NCI-H2107 treated with DMSO at 0.1 percent for 48 hours (cell line): ENCODE measurements at regions not wholly inside any gene's neighbourhood (a gene's known extent, or its start where the extent isn't known, plus 50 kb on each side); places are given as distances from the start of the nearest gene placed in this dataset.
A peak's percentile ranks its signal among the peaks of the same experiment; 100 is the strongest.
"Not testable (repeated sequence)": the region's sequence is repeated elsewhere in the genome, so short reads cannot be mapped to it uniquely, and the experiment has no call there.

Experiments used
- DNase-seq: peaks from one replicate; lab custom pipeline; 2025; ENCODE audit not compliant: unreplicated experiment; lab: John Stamatoyannopoulos, UW

DNA sequence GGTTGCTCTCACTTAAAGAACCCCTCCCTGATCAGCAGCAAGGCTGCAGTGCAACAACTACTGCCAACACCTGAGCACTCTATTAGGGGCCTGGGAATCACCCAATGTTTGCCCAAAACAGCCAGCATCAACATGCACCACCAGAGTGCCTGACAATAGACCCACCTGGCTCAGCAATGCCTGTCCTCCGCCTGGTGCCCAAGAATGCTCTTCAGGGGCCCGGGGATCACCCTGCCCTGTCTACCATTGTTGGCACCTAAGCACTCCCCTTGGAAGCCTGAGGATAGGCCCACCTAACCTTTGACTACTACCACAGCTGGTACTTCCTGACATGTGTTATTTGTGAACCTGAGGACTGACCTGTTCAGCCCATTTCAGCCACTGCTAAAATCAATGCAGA is 1363.1 kb upstream of the PRR20A start:
- DNase-seq = no peak

- DNase-seq = no peak
These were observed 1356.9 kb upstream of the PRR20A start for GRCh38 chr13:55783841-55784240.

DNA sequence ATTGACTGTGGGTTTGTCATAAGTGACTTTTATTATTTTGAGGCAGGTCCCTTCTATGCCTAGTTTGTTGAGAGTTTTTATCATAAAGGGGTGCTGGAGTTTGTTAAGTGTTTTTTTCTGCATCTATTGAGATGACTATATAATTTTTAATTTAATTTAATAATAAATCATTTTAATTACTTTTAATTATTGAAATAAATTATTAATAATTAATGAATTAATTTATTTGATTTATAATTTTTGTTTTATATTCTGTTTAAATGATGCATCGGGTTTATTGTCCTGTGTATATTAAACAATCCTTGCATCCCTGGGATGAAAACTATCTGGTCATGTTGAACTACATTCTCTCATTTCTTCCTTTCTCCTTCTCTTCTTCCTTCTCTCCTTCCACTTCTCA is 1352.2 kb upstream of the PRR20A start:
- no peak for DNase-seq

DNA sequence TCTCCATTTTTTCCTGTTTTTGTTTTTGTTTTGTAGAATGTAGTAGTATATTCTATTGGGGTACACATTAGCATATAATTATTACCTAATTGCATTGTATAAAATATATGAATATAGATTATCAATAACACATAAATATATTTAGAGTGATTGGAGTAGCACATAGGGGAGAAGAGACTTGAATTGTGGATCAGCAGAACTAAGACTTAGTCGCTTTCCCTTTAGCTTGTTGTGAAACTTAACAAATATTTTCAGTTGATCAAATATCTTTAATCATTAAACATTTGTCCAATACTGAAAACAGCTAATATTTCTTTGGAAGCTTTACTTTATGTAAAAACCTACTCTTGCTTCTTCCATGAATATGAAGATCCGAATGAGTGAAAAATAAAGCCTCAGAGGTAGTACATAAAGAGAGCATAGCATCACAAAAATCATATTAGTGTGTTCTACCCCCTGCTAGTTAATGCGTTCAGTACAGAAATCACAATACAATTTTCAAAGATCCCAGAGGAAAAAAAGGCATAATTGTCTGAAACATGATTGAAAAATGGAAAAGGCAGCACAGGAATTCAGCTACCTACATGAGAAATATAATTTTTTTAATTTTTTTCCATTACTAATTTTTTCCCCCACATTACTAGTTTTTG is 1348.0 kb upstream of the PRR20A start:
- no peak for DNase-seq

DNA sequence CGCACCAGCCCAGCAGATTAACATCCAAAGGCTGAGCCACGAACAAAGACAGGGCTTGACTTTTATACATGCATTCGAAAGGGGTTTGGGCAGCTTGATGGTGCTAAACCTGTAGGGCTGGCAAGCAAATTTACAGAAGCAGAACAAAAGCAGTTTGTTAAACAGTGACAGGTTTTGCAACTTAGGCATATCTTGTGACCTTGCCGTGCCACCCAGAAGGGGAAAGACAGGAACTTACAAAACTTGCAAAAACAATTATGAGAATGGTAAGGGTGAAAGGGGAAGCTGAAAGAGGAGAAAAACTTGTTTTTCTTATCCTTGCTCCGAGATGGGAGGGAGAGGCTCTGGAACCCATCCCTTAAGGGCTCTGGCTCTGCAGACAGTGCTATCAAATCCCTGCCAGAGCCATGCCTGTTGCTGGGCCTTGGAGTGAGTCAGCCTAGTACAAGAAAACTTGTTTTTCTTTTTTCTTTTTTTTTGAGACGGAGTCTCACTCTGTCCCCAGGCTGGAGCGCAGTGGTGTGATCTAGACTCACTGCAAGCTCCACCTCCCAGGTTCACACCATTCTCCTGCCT is 1325.2 kb upstream of the PRR20A start:
- DNase-seq = no peak

- no peak for DNase-seq
These were observed 1323.6 kb upstream of the PRR20A start for GRCh38 chr13:55816976-55817601.

GRCh38 chr13:55820817-55821216 is 1319.9 kb upstream of the PRR20A start:
- DNase-seq = no peak

GRCh38 chr13:55869648-55870047 is 1271.1 kb upstream of the PRR20A start:
- DNase-seq = peak; percentile 70

DNA sequence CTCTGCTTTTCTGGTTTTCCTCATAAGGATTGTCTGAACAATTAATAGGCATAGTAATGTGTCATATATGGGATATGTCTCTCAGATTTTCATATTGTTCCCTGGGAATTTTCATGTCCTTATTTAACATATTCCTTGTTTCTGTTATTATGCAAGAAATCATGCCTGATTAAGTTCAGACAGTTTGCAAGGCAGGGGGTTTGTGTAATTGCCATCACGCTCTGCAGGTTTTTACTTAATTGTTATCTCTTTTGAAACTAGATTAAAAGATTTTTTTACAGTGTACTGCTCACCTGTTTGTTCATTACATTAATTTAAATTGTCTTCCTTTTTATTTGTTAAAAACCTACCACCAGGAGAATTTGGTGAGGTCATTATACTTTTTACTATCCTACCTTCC is 1253.2 kb upstream of the PRR20A start:
- no peak for DNase-seq

DNA sequence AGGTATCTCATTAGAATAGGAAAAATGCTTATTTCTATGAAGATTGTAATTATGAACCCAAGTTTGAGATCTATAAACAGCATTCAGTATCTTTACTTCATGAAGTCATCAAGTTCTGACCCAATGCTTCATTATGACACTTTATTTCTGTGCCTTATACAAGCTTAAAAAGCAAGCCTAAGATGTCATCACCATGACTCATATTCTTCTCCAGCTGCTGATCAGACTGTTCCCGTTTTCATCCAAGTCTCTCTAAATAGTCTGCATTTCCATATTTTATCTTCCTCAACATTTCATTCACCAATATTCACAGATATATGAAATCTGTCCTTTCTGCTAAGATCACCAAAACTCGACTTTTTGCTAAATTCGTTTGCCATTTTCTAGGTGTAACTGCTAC is 1247.2 kb upstream of the PRR20A start:
- no peak for DNase-seq

GRCh38 chr13:55937180-55937579 is 1203.5 kb upstream of the PRR20A start:
- DNase-seq = peak; percentile 67

GRCh38 chr13:55948175-55948574 is 1192.5 kb upstream of the PRR20A start:
- DNase-seq = no peak

- no peak for DNase-seq
These were observed 1176.8 kb upstream of the PRR20A start for GRCh38 chr13:55963934-55964333.

GRCh38 chr13:55967055-55967454 is 1173.7 kb upstream of the PRR20A start:
- no peak for DNase-seq

- no peak for DNase-seq
These were observed 1163.3 kb upstream of the PRR20A start for GRCh38 chr13:55977436-55977835.

GRCh38 chr13:55981381-55981780 is 1159.3 kb upstream of the PRR20A start:
- no peak for DNase-seq

- DNase-seq = not testable (repeated sequence)
These were observed 1156.7 kb upstream of the PRR20A start for GRCh38 chr13:55984026-55984425.

DNA sequence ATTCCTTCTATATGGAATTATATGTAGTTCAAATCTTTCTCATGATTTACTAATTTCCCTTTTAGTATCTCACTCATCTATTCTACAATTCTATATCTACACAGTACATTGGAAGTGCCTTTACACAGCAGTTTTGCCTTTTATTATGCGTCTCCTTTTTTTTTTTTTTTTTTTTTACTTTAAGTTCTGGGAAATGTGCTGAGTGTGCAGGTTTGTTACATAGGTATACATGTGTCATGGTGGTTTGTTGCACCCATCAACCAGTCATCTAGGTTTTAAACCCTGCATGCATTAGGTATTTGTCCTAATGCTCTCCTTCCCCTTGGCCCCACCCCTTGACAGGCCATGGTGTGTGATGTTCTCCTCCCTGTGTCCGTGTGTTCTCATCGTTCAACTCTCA is 1150.1 kb upstream of the PRR20A start:
- no peak for DNase-seq

DNA sequence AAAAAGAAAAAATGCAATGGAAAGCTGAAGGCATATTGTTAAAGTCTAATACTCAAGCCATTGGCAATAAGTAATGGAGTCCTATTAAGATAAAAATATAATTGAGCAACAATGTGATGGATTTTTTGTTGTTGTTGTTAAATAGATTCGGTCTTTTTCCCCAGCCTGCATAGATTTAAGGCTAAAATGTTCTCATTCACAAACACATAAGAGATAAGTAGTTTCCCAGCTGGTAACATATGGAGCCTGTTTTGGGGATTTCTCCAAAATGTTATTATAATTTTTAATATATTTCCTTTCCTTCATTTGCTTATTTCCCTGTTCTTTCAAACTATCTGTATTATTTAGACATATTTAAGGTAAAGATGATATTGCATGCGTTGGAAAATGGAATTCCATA is 1149.1 kb upstream of the PRR20A start:
- DNase-seq = no peak

DNA sequence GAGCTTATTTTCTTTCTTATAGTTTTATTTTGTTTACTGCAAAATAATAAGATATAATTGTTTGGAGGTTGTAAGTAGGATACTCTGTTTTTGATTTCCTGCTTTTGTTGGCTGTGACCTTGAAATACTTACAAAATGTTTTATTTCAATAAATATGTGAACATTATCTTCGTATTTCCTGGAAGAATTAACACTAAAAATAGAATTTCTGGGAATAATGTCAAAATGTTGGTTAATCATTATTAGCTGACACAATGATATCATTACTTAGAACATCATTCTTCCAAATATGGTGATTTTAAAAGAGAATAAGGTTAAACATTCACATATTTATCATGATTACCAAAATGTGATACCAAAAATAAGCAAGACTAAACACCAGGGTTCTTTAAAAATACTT is 1148.6 kb upstream of the PRR20A start:
- no peak for DNase-seq

DNA sequence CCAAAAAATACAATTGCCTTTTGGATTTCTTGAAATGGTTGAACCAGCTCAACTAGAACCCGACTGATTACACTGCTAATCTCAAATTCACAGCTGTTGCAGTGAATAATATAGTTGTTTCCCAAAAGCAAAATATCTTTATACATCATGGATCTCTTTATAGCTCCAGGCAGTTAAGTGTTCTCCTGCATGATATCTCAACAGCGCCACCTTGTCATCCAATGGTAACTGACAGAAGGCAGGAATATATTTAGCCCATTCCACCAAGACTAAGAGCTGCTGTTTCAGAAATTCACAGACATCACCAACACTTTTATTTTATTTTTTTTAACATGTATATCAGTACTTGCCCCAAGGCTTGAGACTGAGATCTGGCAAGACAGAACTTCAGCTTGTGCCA is 1141.0 kb upstream of the PRR20A start:
- DNase-seq = no peak

GRCh38 chr13:56009418-56009817 is 1131.3 kb upstream of the PRR20A start:
- DNase-seq = no peak

GRCh38 chr13:56012644-56013043 is 1128.1 kb upstream of the PRR20A start:
- no peak for DNase-seq
